HUES6 (cell line): ENCODE measurements at regions not wholly inside any gene's neighbourhood (a gene's known extent, or its start where the extent isn't known, plus 50 kb on each side); places are given as distances from the start of the nearest gene placed in this dataset.

Experiments
- H3K27ac ChIP-seq: 2 replicates; pipeline ENCODE4 v1.7.0; 2013; ENCODE audit warnings: low read depth, mild to moderate bottlenecking, low read length, inconsistent platforms
- H3K27me3 ChIP-seq: 2 replicates; pipeline ENCODE4 v1.6.1; 2013; ENCODE audit warnings: low read length; ENCODE audit not compliant: control insufficient read depth, insufficient read depth
- H3K36me3 ChIP-seq: 2 replicates; pipeline ENCODE4 v1.6.1; 2013; ENCODE audit warnings: low read length; ENCODE audit not compliant: control insufficient read depth, insufficient read depth
- H3K4me1 ChIP-seq: 2 replicates; pipeline ENCODE4 v1.6.1; 2013; ENCODE audit warnings: low read length; ENCODE audit not compliant: control insufficient read depth, insufficient read depth
- H3K4me3 ChIP-seq: 2 replicates; pipeline ENCODE4 v1.5.1; 2013; ENCODE audit warnings: low read depth, low read length
- H3K9ac ChIP-seq: one replicate; pipeline ENCODE4 v1.6.1; 2013; ENCODE audit warnings: mild to moderate bottlenecking, low read length
- H3K9me3 ChIP-seq: 2 replicates; pipeline ENCODE4 v1.6.1; 2013; ENCODE audit warnings: low read depth, low read length; ENCODE audit not compliant: control insufficient read depth, insufficient read depth

DNA sequence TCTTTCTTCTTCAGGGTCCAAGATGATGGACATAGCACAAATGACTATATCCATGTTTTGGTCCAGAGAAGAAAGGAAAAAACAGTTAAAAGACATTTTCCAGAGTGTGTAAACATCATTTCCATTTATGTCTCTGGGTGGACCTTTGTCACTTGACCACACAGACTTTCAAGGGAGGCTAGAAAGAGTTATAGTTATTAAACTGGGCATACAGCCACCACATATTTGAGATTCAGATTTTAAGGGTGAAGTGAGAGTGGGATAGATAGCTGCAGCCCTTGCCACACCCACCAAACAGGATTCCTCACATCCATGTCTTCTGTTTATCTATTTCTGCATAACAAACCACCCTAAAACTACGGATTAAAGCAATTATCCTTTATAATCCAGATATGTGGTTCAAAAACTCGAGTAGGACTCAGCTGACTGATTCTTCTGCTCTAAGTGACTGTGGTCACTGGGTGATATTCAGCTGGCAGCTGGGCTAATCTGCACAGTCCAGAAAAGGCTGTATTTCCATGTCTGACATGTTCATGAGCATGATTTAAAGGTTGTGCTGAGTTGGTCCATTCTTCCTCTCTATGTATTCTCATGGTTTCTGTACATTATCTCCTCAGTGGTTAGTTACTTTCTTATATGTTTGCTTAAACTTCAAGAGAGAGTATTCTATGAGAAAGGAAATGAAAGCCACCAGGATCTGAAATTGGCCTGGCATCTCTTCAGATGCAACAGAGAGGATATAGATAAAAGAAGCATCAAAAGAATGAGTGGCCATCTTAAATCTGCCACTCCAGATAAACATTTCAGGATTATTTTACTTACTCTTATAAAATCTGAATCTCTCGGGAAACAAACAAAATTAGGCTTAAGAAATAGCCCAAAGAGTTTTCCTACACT is 459.8 kb upstream of the CTSO start:
- no peak overlapping the region for H3K4me3 ChIP-seq

DNA sequence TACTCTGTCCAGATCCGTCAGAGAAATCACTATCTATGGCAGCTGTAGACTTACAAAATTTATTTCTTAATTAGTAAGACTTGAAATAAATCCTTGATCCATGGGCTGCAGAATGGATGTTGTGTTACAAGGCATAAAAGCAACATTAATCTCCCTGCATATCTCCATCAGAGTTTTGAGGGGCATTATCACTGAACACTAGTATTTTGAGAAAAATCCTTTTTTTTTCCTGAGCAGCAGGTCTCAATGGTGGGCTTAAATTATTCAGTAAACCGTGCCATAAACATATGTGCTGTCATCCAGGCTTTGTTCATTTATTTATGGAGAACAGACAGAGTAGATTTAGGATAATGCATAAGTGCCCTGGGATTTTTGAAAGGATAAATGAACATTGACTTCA is 457.9 kb upstream of the CTSO start:
- Histone ChIP-seq H3K9me3 (0 out of 2 replicates have a peak, but pooled peaks cover under 1% of the 10 kb centered on the region), H3K27me3 (no peaks in the 10 kb centered on the region), H3K4me3 (no peak overlapping the region), H3K9ac (no peak overlapping the region), H3K27ac (no peak overlapping the region), H3K36me3 (no peaks in the 10 kb centered on the region), H3K4me1 (no peaks in the 10 kb centered on the region)

More for the DNA sequence above, 459.8 kb upstream of the CTSO start:
- Histone ChIP-seq H3K9ac (no peak overlapping the region), H3K4me1 (no peaks in the 10 kb centered on the region), H3K27me3 (no peaks in the 10 kb centered on the region), H3K9me3 (peaks cover 7% of the 10 kb centered on the region; the same call in 1 of the 2 replicates), H3K27ac (no peak overlapping the region), H3K36me3 (no peaks in the 10 kb centered on the region)

DNA sequence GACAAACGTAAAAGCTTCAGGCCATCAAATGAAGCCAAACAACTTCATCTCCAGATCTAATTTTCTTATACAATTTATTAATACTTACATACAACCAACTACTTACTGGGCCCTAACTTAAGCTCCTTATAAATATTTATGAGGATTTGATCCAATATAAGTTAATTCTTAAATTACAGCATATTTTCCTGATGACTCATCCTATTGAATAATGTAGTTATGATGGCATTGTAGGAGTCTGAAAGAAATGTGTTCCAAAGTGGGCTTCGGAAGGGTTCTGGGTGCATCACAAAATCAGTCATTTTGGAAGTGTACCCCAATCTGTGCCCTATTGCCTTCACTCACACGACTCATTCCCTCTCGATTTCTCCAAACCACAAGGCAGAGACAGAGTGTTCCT is 455.1 kb upstream of the CTSO start:
- no peak overlapping the region for H3K27ac ChIP-seq
- no peak overlapping the region for H3K4me3 ChIP-seq
- H3K4me1 ChIP-seq = no peaks in the 10 kb centered on the region
- H3K27me3 ChIP-seq = no peaks in the 10 kb centered on the region
- no peaks in the 10 kb centered on the region for H3K9me3 ChIP-seq
- no peak overlapping the region for H3K9ac ChIP-seq
- no peaks in the 10 kb centered on the region for H3K36me3 ChIP-seq

DNA sequence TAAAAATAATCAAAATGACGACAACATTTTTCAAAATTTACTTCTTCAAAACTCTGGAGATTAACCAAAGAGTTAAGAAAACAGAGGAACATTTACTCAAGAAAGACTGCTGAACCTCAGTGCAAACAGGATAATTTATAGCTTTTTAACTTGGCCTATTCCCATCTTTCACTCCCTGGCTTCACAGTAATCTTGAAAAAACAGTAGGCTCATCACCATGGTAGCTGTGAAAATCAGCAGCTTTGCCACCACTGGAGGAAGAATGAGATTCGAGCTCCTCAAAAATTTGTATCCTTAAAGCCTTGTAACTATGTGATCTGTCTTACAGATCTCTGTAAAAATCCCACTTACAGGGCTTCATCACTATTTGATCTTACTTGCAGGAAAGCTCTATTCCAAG is 447.7 kb upstream of the CTSO start:
- H3K27ac ChIP-seq = no peak overlapping the region
- peaks cover 2% of the 10 kb centered on the region; the same call in 1 of the 2 replicates for H3K9me3 ChIP-seq
- no peak overlapping the region for H3K4me3 ChIP-seq
- H3K36me3 ChIP-seq = no peaks in the 10 kb centered on the region
- H3K4me1 ChIP-seq = no peaks in the 10 kb centered on the region
- no peaks in the 10 kb centered on the region for H3K27me3 ChIP-seq
- no peak overlapping the region for H3K9ac ChIP-seq

DNA sequence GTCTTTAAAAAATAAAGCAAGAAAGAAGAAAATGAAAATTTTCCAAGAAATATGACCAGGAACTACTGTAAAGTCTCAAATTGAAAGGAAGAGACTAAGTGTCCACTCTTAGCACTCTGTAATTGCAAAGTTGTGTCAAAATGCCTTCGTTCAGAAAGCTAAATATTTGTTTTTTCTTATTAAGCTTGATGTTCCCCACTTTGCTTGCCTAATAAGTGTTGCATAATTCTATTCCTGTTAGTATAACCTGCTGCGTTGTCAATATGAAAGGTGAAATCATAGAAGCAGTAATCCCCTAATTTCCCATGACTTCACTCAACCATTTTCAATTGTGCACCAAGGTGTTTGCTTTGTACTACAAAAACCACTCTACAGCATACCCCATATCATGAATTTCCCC is 442.9 kb upstream of the CTSO start:
- H3K36me3 ChIP-seq = no peaks in the 10 kb centered on the region

DNA sequence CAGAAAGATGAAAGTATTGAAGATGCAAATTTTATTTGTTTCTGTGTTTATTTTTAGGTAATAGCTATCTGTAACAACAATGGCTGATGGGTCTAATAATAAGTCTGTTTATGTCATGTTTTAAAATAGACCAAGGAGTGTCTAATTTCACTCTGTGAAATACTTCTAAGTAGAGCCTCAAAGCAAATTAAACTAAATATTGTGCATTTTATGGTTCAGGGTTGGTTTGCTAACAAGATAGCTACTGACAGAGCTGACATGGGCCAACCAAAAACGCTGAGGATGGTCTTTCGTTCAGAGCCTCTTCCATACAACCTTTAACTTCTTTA is 437.6 kb upstream of the CTSO start:
- H3K27me3 ChIP-seq = no peaks in the 10 kb centered on the region
- no peaks in the 10 kb centered on the region for H3K36me3 ChIP-seq
- peaks cover 5% of the 10 kb centered on the region; the same call in 1 of the 2 replicates for H3K4me1 ChIP-seq
- peaks cover 8% of the 10 kb centered on the region for H3K9me3 ChIP-seq
- H3K4me3 ChIP-seq = no peak overlapping the region
- H3K27ac ChIP-seq = no peak overlapping the region
- no peak overlapping the region for H3K9ac ChIP-seq

More for the DNA sequence above, 442.9 kb upstream of the CTSO start:
- H3K9ac ChIP-seq = no peak overlapping the region
- H3K9me3 ChIP-seq = peaks cover 8% of the 10 kb centered on the region
- H3K27ac ChIP-seq = no peak overlapping the region
- H3K4me3 ChIP-seq = no peak overlapping the region
- H3K4me1 ChIP-seq = no peaks in the 10 kb centered on the region
- no peaks in the 10 kb centered on the region for H3K27me3 ChIP-seq

DNA sequence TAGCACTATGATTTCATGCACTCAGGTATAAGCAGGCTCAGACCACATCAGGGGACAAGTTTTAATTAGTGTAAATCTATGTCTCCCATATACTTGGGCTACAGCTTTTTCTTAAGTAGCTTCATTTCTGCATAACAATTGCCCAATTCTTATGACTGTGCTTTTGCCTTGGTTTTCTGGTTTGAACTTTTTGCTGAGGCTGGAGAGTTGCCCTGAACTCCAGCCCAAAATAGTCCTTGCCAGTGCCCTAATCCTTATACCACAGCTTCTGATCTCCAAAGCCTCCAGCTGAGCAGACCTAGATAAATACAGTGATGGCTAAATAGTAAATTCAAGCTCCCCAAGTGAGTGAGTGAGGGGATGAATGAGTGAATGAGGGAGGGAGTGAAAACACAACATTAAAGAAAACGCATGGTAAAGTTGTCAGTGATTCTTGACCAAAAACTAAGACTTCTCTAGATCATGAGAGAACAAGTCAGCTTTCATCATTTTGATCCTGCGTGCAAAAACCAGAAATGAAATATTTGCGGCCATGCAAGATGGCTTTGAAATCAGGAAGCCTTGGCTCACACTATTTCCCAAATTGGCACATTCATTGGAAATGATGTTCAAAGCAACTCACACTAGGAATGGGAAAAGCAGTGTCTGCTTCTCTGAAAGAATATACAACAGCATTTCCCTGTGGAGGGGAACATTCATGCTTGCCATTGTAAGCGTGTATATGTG is 437.1 kb upstream of the CTSO start:
- H3K27ac ChIP-seq = no peak overlapping the region
- no peaks in the 10 kb centered on the region for H3K36me3 ChIP-seq
- H3K4me1 ChIP-seq = peaks cover 5% of the 10 kb centered on the region; the same call in 1 of the 2 replicates
- H3K9me3 ChIP-seq = peaks cover 8% of the 10 kb centered on the region
- no peaks in the 10 kb centered on the region for H3K27me3 ChIP-seq
- H3K9ac ChIP-seq = no peak overlapping the region
- no peak overlapping the region for H3K4me3 ChIP-seq

DNA sequence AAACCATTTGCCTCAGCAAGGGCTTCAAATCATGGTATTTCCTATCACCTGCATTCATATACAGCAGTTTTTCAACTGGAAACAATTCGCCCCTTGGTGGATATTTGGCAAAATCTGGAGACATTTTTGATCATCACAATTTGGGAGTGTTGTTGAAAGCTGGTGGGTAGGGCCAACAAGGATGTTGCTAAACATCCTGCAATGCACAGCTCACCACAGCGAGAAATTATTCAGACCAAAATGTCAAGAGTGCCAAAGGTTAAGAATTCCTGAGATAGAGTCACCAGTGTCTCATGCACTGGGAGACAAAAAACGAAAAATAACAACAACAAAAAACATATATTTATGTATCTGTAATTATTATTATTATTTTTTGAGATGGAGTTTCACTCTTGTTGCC is 435.2 kb upstream of the CTSO start:
- H3K27ac ChIP-seq = no peak overlapping the region
- no peaks in the 10 kb centered on the region for H3K27me3 ChIP-seq
- H3K4me1 ChIP-seq = peaks cover 5% of the 10 kb centered on the region; the same call in 1 of the 2 replicates
- H3K36me3 ChIP-seq = no peaks in the 10 kb centered on the region
- no peak overlapping the region for H3K9ac ChIP-seq
- no peak overlapping the region for H3K4me3 ChIP-seq
- peaks cover 6% of the 10 kb centered on the region for H3K9me3 ChIP-seq

DNA sequence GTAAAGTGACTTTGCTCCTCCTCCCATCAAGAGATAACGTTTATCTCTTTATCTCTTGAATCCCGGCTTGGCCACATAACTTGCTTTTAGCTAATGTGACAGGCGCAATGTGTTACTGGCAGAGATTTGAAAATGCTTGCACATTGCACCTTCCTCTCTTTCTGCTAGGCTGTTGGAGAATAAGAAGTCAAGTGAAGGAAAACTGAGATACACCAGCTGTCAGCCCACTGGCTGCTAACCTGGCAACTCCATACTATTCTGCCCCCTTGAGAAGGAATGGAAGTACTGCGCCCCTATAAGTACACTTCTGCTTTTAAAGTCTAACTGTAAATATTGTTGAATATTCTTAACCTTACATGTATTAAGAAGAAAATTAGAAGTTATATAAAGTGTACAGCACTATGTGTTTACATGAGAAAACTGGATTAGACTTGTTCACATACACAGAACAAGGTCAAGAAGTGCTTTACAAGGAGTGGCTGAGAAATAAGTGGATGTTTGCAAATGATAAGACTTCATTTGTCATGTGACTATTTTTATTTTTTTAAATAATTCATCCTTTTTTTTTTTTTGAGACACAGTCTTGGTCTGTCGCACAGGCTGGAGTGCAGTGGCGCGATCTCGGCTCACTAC is 424.5 kb upstream of the CTSO start:
- H3K4me1 ChIP-seq = no peaks in the 10 kb centered on the region; the same call in 1 of the 2 replicates
- H3K9me3 ChIP-seq = peaks cover 3% of the 10 kb centered on the region; the same call in 1 of the 2 replicates
- no peak overlapping the region for H3K27ac ChIP-seq
- no peaks in the 10 kb centered on the region for H3K36me3 ChIP-seq
- no peaks in the 10 kb centered on the region for H3K27me3 ChIP-seq
- H3K4me3 ChIP-seq = no peak overlapping the region
- no peak overlapping the region for H3K9ac ChIP-seq

DNA sequence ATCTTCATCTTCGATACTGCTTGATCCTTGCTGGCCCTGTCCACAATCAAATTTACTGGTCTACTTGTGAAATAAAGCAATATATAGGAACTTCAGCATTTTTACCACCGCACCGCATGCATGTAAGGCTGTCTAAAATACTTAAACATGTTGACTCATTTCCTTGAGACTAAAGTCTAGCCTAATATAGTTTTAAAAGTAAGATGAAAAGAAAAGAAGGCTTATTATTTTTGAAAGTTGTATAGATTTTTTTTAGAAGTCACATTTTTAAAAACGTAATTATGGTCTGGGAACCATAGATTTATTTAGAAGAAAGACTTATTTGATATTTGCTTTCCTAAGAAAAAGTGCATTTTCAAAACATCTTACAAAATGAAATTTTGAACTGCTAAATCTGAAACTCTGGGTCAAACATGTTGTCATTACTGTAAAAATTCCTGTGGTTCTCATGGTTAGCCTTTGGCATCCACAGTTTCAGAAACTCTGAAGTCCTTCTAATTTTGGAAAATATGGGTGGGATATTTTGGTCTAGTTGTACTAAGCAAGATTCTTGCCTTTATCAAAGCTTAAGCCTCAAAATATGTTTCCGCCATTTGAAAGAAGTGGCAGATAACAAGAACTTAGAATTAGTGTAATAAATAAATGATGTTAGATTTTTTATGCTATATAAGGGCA is 423.5 kb upstream of the CTSO start:
- H3K36me3 ChIP-seq = no peaks in the 10 kb centered on the region
- H3K27ac ChIP-seq = no peak overlapping the region
- no peaks in the 10 kb centered on the region for H3K27me3 ChIP-seq
- peaks cover 3% of the 10 kb centered on the region; the same call in 1 of the 2 replicates for H3K9me3 ChIP-seq
- H3K4me3 ChIP-seq = no peak overlapping the region
- no peak overlapping the region for H3K9ac ChIP-seq
- H3K4me1 ChIP-seq = no peaks in the 10 kb centered on the region; the same call in 1 of the 2 replicates
